ENCODE measurements at regions not wholly inside any gene's neighbourhood (a gene's known extent, or its start where the extent isn't known, plus 50 kb on each side); places are given as distances from the start of the nearest gene placed in this dataset.

DNA sequence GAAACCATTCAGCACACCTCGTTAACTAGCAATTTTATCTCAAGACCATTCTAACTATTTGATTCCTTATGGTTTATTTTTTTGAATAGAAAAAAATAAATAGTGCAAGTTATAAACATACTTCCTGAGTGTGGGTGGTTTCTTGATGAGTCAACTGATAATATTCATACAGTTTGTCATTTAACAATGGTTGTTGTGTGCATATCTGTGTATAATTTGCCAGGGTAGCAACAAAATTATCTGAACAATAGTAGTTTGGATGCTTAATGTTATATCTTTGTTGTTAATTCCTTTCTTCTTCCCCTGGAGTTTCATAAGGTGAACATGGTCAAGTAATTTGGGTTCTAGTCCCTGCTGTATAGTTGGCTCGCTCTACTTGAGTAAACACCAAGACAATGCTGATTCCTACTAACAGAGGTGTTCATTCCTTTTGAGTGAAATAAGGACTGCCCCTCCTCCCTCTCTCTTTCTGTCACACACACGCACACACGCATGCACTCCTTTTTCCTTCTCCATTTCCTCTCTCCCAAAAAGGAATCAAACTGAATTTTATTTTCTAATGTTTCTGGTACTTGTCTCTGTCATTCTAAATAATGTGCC, 938.1 kb upstream of the EPHA7 start:
- TF ChIP-seq POLR2A (IDR thresholded peaks at IDR 0.05) (no peak), CTCF (IDR thresholded peaks at IDR 0.05) (no peak)
- Histone ChIP-seq H3K27me3 (no peaks in the 10 kb centered on the region), H3K27ac (no peak overlapping the region), H3K36me3 (ENCODE audit: low read depth, missing control alignments) (no peaks in the 10 kb centered on the region), H3K4me1 (no peaks in the 10 kb centered on the region), H3K4me3 (no peak overlapping the region), H3K9me3 (no peaks in the 10 kb centered on the region)
- DNase-seq, result no peak
- WGBS, 2 donors, result 67 to 78% methylated on average over 4 of the region's 4 CpGs
- intact Hi-C loops (cut with DNase I; ENCODE audit: low total_unique reads), result no loop called here

DNA sequence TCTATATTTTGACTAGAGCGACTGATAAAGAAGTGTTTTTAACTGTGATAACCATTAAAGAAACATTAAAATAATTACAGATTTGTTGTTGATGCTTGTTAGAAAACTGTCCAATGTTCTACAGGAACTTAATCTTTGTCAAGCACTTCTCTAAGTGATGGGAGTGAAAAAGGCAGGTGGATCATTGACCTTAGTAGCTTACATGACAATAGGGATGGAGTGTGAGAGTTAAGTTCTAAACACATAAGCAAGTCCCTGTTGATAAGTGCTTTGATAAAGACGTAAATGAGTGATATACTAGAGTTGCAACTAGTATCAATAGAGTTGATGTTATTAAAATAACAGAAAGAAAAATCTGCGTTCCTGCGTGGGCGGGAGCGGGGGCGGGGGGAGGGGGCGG, 931.5 kb upstream of the EPHA7 start:
- TF ChIP-seq CTCF (IDR thresholded peaks at IDR 0.05) (no peak), POLR2A (IDR thresholded peaks at IDR 0.05) (no peak)
- H3K4me3 ChIP-seq, result no peak overlapping the region
- no peak overlapping the region for H3K27ac ChIP-seq
- WGBS, 2 donors, result 36 to 42% methylated on average over 8 of the region's 8 CpGs
- no peaks in the 10 kb centered on the region for H3K9me3 ChIP-seq
- intact Hi-C loops (cut with DNase I; ENCODE audit: low total_unique reads), result no loop called here
- no peaks in the 10 kb centered on the region for H3K4me1 ChIP-seq
- H3K36me3 ChIP-seq (ENCODE audit: low read depth, missing control alignments), result no peaks in the 10 kb centered on the region
- no peaks in the 10 kb centered on the region for H3K27me3 ChIP-seq
- DNase-seq, result no peak

DNA sequence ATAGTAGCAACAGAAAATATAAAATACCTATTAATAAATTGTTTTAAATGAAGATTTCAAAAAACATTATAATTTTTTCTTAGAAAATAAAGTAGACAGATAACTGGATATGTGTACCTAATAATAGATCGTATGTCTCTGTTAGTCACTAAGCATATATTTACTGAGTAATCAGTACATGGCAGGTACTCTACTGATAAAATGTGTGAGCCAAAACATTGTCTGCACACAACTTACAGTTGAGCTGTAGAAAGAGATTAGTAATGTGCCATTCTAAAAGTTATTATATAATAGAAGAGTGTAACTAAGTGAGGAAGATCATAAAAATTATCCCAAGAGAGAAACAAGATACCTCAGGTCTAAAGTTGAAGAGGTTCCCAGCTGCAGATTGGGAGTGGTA, 929.9 kb upstream of the EPHA7 start:
- intact Hi-C loops (cut with DNase I; ENCODE audit: low total_unique reads), result no loop called here
- no peak overlapping the region for H3K27ac ChIP-seq
- no peaks in the 10 kb centered on the region for H3K9me3 ChIP-seq
- no peak overlapping the region for H3K4me3 ChIP-seq
- no peak for DNase-seq
- H3K4me1 ChIP-seq, result no peaks in the 10 kb centered on the region
- 58 to 60% methylated on average over 1 of the region's 1 CpG for WGBS, 2 donors
- no peaks in the 10 kb centered on the region for H3K27me3 ChIP-seq
- no peaks in the 10 kb centered on the region for H3K36me3 ChIP-seq (ENCODE audit: low read depth, missing control alignments)
- no peak for TF ChIP-seq CTCF (IDR thresholded peaks at IDR 0.05)
- no peak for TF ChIP-seq POLR2A (IDR thresholded peaks at IDR 0.05)

GRCh38 chr6:94344866-94345265, 925.5 kb upstream of the EPHA7 start:
- intact Hi-C loops (cut with DNase I; ENCODE audit: low total_unique reads), result no loop called here
- Histone ChIP-seq H3K9me3 (no peaks in the 10 kb centered on the region), H3K36me3 (ENCODE audit: low read depth, missing control alignments) (no peaks in the 10 kb centered on the region), H3K27ac (no peak overlapping the region), H3K4me1 (no peaks in the 10 kb centered on the region), H3K27me3 (no peaks in the 10 kb centered on the region), H3K4me3 (no peak overlapping the region)
- DNase-seq, result no peak
- WGBS, 2 donors, result 59 to 78% methylated on average over 1 of the region's 1 CpG
- no peak for TF ChIP-seq POLR2A (IDR thresholded peaks at IDR 0.05)
- TF ChIP-seq CTCF (IDR thresholded peaks at IDR 0.05), result no peak

- H3K4me1 ChIP-seq, result no peaks in the 10 kb centered on the region
- H3K27ac ChIP-seq, result no peak overlapping the region
- no peak for DNase-seq
- TF ChIP-seq CTCF (IDR thresholded peaks at IDR 0.05) (no peak), POLR2A (IDR thresholded peaks at IDR 0.05) (no peak)
- H3K4me3 ChIP-seq, result no peak overlapping the region
- H3K9me3 ChIP-seq, result no peaks in the 10 kb centered on the region
- intact Hi-C loops (cut with DNase I; ENCODE audit: low total_unique reads), result no loop called here
- WGBS, 2 donors, result 71 to 80% methylated on average over 2 of the region's 2 CpGs
- H3K36me3 ChIP-seq (ENCODE audit: low read depth, missing control alignments), result no peaks in the 10 kb centered on the region
- no peaks in the 10 kb centered on the region for H3K27me3 ChIP-seq
Observed at GRCh38 chr6:94341173-94341572, 921.8 kb upstream of the EPHA7 start.
